GM12878 (cell line): ENCODE measurements at regions not wholly inside any gene's neighbourhood (a gene's known extent, or its start where the extent isn't known, plus 50 kb on each side); places are given as distances from the start of the nearest gene placed in this dataset.

Experiments used
- ATAC-seq: fragments of 200-7000 bp; cut with Tn5 transposase; 3 replicates; pipeline ENCODE4 v1.9.1; 2020; ENCODE audit warnings: mild to moderate bottlenecking, moderate library complexity
- BruUV-seq: library from RNA; stranded (reverse); fragments of 400-500 nt; replicated peaks from 2 replicates; lab custom pipeline; 2021; lab: Mats Ljungman, UMichigan
- CTCF ChIA-PET: fragments of 300-600 bp; sonication (Branson Sonifier 250); formaldehyde crosslinking; extraction: SDS; loops from one replicate; lab custom pipeline; 2021; ENCODE audit warnings: inconsistent platforms; lab: Yijun Ruan, JAX
- POLR2A ChIA-PET: fragments of 350-600 bp; formaldehyde crosslinking; extraction: SDS; loops from one replicate; lab custom pipeline; 2021; ENCODE audit warnings: inconsistent platforms; lab: Charles Lee
- RAD21 ChIA-PET: fragments of 300-600 bp; sonication (Branson Sonifier 250); formaldehyde crosslinking; loops from one replicate; lab custom pipeline; 2023; ENCODE audit warnings: antibody characterized with exemption; ENCODE audit not compliant: unreplicated experiment; lab: Charles Lee
- SMC1A ChIA-PET: fragments of 300-600 bp; sonication (Branson Sonifier 250); formaldehyde crosslinking; loops from one replicate; lab custom pipeline; 2023; ENCODE audit not compliant: unreplicated experiment, uncharacterized antibody; lab: Charles Lee
- DNase-seq: peaks from one replicate; pipeline ENCODE4 v3.0.0-alpha.2; 2011; ENCODE audit warnings: low read depth, low spot score
- FAIRE-seq: peaks from 3 replicates; lab custom pipeline; 2011; peaks lifted over from hg19 to GRCh38; lab: Jason Lieb, UNC
- H2AFZ ChIP-seq: 2 replicates; pipeline ENCODE4 v1.6.0; 2011; ENCODE audit warnings: low read depth, low read length, control low read depth; ENCODE audit not compliant: control insufficient read depth
- H3K27ac ChIP-seq: 2 replicates; pipeline ENCODE4 v1.5.1; 2011; ENCODE audit warnings: control low read depth; ENCODE audit not compliant: control insufficient read depth, insufficient read depth
- H3K27me3 ChIP-seq, 2 experiments: replicated peaks in 1 of 2; 2 replicates each; pipeline versions ENCODE4 v1.6.0 to v1.6.1; 2011; ENCODE audit warnings: low read length in 1 of 2; ENCODE audit not compliant: control insufficient read depth in 2 of 2, insufficient read depth in 2 of 2
- H3K36me3 ChIP-seq, 2 experiments: 2 replicates each; pipeline ENCODE4 v1.5.1; 2011; ENCODE audit warnings: low read length in 1 of 2; ENCODE audit not compliant: control insufficient read depth in 2 of 2, insufficient read depth in 2 of 2
- H3K4me1 ChIP-seq: 2 replicates; pipeline ENCODE4 v1.6.1; 2011; ENCODE audit warnings: mild to moderate bottlenecking, low read length, moderate library complexity, mixed read lengths; ENCODE audit not compliant: control insufficient read depth, insufficient read depth
- H3K4me2 ChIP-seq: 2 replicates; pipeline ENCODE4 v1.6.0; 2011; ENCODE audit warnings: control low read depth; ENCODE audit not compliant: control insufficient read depth, insufficient read depth
- H3K4me3 ChIP-seq: fragments of 200-600 bp; sonication (generic); 2 replicates; pipeline ENCODE4 v1.5.1; 2016
- H3K79me2 ChIP-seq: 2 replicates; pipeline ENCODE4 v1.6.0; 2011; ENCODE audit warnings: low read length; ENCODE audit not compliant: control insufficient read depth, insufficient read depth
- H3K9ac ChIP-seq: 2 replicates; pipeline ENCODE4 v1.8.0; 2011; ENCODE audit warnings: low read length, control low read depth, mixed read lengths; ENCODE audit not compliant: control insufficient read depth, insufficient read depth
- H3K9me3 ChIP-seq: replicated peaks from 3 replicates; pipeline ENCODE4 v1.5.1; 2011; ENCODE audit warnings: mild to moderate bottlenecking, low read length; ENCODE audit not compliant: control insufficient read depth, insufficient read depth
- H4K20me1 ChIP-seq: 2 replicates; pipeline ENCODE4 v1.6.0; 2011; ENCODE audit not compliant: control insufficient read depth, insufficient read depth
- BCL11A ChIP-seq: IDR thresholded peaks from 2 replicates; pipeline ENCODE4 v1.6.1; 2011; ENCODE audit warnings: low read depth, low read length
- EED ChIP-seq: sonication (generic); IDR thresholded peaks from 2 replicates; pipeline ENCODE4 v1.6.1; 2016; ENCODE audit warnings: antibody characterized with exemption, low read depth
- FOS ChIP-seq: IDR thresholded peaks from 3 replicates; pipeline ENCODE4 v1.6.1; 2011; ENCODE audit warnings: borderline replicate concordance; ENCODE audit not compliant: insufficient read length; ENCODE audit errors: extremely low read depth
- JUNB ChIP-seq: IDR thresholded peaks from 2 replicates; pipeline ENCODE4 v1.6.1; 2016; ENCODE audit warnings: antibody characterized with exemption, mild to moderate bottlenecking
- NKRF ChIP-seq: fragments of 450-650 bp; conservative IDR thresholded peaks from 2 replicates; pipeline ENCODE4 v1.6.1; 2017; ENCODE audit warnings: mild to moderate bottlenecking, moderate library complexity
- POLR2A ChIP-seq: IDR thresholded peaks from 2 replicates; pipeline ENCODE4 v1.6.1; 2011; ENCODE audit warnings: low read depth, mild to moderate bottlenecking, low read length
- SPI1 ChIP-seq: IDR thresholded peaks from 2 replicates; pipeline ENCODE4 v1.6.1; 2011; ENCODE audit warnings: low read depth, mild to moderate bottlenecking, low read length, moderate library complexity, borderline replicate concordance; ENCODE audit not compliant: insufficient read depth
- WGBS: methylation state at CpG from one replicate; pipeline ENCODE4 v1.1.6; 2016; ENCODE audit warnings: low lambda C conversion rate; ENCODE audit not compliant: insufficient replicate concordance, insufficient coverage; ENCODE audit errors: missing lambda C conversion rate; 5-methylcytosine and 5-hydroxymethylcytosine counted together
- in situ Hi-C: fragments of 300-500 bp; cut with MboI; formaldehyde crosslinking; loops from 9 replicates; pipeline ENCODE4 v1.14.3; 2018; ENCODE audit warnings: mixed read lengths
- intact Hi-C: fragments of 100-400 bp; cut with micrococcal nuclease; formaldehyde crosslinking; loops from one replicate; pipeline ENCODE4 v1.14.2; 2022; ENCODE audit not compliant: unreplicated experiment

- intact Hi-C loops (no loop called here), in situ Hi-C loops (no loop called here)
- Histone ChIP-seq H3K4me2 (no peak overlapping the region), H3K27me3 (no peaks in the 10 kb centered on the region), H4K20me1 (no peaks in the 10 kb centered on the region), H3K9me3 (no peaks in the 10 kb centered on the region), H3K27ac (no peak overlapping the region), H3K79me2 (no peaks in the 10 kb centered on the region), H3K9ac (no peak overlapping the region), H3K4me3 (no peak overlapping the region), H3K36me3 (no peaks in the 10 kb centered on the region), H3K4me1 (no peaks in the 10 kb centered on the region), H2AFZ (no peak overlapping the region)
- DNase-seq (no peak), FAIRE-seq (no peak), ATAC-seq (peak; percentile 60)
- ChIA-PET POLR2A (no interaction called here), RAD21 (no interaction called here), SMC1A (no interaction called here), CTCF (no interaction called here)
- no TSS peak for BruUV-seq
- 95% methylated on average over 2 of the region's 2 CpGs for WGBS
- TF ChIP-seq NKRF (no peak), POLR2A (no peak), SPI1 (peak; percentile 69), FOS (no peak)
Measured at GRCh38 chr1:79638382-79638781, 631.9 kb upstream of the ADGRL4 start.

- no peaks in the 10 kb centered on the region for H4K20me1 ChIP-seq
- peak; percentile 40; the same call in 2 of the 3 replicates for ATAC-seq
- WGBS = 0% methylated on average over 1 of the region's 1 CpG
- no peak for DNase-seq
- H3K4me2 ChIP-seq = no peak overlapping the region
- H3K9ac ChIP-seq = no peak overlapping the region
- intact Hi-C loops (no loop called here), in situ Hi-C loops (no loop called here)
- no TSS peak for BruUV-seq
- FAIRE-seq = no peak
- ChIA-PET CTCF (no interaction called here), RAD21 (no interaction called here), POLR2A (no interaction called here), SMC1A (no interaction called here)
- peak; percentile 82 for TF ChIP-seq JUNB
- TF ChIP-seq EED = no peak
- TF ChIP-seq BCL11A = 0 out of 2 replicates have a peak, but pooled peaks have one; percentile 15
- no peaks in the 10 kb centered on the region for H3K36me3 ChIP-seq
- H3K79me2 ChIP-seq = no peaks in the 10 kb centered on the region
- no peak overlapping the region for H3K4me3 ChIP-seq
- H3K4me1 ChIP-seq = no peaks in the 10 kb centered on the region
- H3K9me3 ChIP-seq = no peaks in the 10 kb centered on the region
- H3K27ac ChIP-seq = no peak overlapping the region
- H2AFZ ChIP-seq = no peak overlapping the region
- H3K27me3 ChIP-seq = no peaks in the 10 kb centered on the region
Measured at GRCh38 chr1:79633456-79633855, 626.9 kb upstream of the ADGRL4 start.
